ENCODE measurements at regions not wholly inside any gene's neighbourhood (a gene's known extent, or its start where the extent isn't known, plus 50 kb on each side); places are given as distances from the start of the nearest gene placed in this dataset.

DNA sequence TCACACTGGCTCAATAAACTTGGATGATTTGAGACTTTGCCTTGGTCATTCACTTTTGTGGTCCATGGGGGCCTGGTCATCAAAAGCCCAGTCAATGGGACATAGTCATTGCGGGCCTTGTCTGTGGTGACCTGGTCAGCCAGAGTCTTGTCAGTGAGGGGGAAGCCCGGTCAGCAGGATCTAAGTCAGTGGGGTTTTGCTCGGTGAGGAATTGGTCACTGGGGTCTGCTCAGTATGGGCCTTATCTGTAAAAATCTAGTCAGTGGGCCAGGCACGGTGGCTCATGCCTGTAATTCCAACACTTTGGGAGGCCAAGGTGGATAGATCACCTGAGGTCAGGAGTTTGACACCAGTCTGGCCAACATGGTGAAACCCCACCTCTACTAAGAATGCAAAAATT, 63.7 kb upstream of the TPM4 start:
- TF ChIP-seq, protein P1, sequence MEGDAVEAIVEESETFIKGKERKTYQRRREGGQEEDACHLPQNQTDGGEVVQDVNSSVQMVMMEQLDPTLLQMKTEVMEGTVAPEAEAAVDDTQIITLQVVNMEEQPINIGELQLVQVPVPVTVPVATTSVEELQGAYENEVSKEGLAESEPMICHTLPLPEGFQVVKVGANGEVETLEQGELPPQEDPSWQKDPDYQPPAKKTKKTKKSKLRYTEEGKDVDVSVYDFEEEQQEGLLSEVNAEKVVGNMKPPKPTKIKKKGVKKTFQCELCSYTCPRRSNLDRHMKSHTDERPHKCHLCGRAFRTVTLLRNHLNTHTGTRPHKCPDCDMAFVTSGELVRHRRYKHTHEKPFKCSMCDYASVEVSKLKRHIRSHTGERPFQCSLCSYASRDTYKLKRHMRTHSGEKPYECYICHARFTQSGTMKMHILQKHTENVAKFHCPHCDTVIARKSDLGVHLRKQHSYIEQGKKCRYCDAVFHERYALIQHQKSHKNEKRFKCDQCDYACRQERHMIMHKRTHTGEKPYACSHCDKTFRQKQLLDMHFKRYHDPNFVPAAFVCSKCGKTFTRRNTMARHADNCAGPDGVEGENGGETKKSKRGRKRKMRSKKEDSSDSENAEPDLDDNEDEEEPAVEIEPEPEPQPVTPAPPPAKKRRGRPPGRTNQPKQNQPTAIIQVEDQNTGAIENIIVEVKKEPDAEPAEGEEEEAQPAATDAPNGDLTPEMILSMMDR (IDR thresholded peaks at IDR 0.05): no peak
- TF ChIP-seq POLR2A (IDR thresholded peaks at IDR 0.05) (no peak), POLR2AphosphoS5 (IDR thresholded peaks at IDR 0.05) (no peak)
